ENCODE measurements at regions not wholly inside any gene's neighbourhood (a gene's known extent, or its start where the extent isn't known, plus 50 kb on each side); places are given as distances from the start of the nearest gene placed in this dataset.
A peak's percentile ranks its signal among the peaks of the same experiment; 100 is the strongest.

DNA sequence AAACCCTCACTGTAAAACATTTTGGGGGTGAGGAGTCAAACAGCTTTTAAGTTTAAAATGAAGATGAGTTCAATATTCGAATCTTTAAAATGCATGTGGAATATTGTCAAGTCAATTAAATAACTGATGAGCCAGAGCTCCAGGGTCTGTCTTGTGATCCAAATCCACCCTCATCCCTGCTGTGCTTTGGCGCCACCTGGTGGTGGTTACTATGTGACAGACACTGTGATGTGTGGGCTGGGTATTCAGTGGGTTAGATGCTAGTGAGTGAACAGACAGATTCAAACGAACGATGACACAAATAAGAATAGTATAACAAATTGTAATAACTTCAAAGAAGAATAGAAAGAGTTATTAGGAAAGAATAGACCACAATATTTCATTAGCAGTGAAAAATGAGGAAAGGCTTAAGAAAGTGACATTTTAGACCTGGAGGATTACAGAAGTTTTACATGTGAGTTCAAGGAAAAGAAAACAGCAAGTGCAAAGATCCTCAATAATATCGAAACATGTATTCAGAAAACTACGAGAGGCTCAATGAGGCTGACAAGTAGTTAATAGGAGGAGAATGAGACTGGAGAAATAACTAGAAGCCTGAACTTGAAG lies 51.4 kb upstream of the CHSY3 start:
- TF ChIP-seq, protein P1, sequence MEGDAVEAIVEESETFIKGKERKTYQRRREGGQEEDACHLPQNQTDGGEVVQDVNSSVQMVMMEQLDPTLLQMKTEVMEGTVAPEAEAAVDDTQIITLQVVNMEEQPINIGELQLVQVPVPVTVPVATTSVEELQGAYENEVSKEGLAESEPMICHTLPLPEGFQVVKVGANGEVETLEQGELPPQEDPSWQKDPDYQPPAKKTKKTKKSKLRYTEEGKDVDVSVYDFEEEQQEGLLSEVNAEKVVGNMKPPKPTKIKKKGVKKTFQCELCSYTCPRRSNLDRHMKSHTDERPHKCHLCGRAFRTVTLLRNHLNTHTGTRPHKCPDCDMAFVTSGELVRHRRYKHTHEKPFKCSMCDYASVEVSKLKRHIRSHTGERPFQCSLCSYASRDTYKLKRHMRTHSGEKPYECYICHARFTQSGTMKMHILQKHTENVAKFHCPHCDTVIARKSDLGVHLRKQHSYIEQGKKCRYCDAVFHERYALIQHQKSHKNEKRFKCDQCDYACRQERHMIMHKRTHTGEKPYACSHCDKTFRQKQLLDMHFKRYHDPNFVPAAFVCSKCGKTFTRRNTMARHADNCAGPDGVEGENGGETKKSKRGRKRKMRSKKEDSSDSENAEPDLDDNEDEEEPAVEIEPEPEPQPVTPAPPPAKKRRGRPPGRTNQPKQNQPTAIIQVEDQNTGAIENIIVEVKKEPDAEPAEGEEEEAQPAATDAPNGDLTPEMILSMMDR (IDR thresholded peaks at IDR 0.05) = peak; percentile 78 to 95 (median 90)
- no peak for TF ChIP-seq POLR2A (IDR thresholded peaks at IDR 0.05)
- DNase-seq (peak; percentile 55 to 82 (median 66)), ATAC-seq (peak in 3 of 4 donors; percentile 72 to 78 (median 74))
- Histone ChIP-seq H3K27me3 (no peaks in the 10 kb centered on the region), H3K9me3 (no peaks in the 10 kb centered on the region), H3K27ac (no peak overlapping the region), H3K4me1 (peaks cover 0 to 5% (median 0%) of the 10 kb centered on the region in 12 donors), H3K4me3 (no peak overlapping the region), H3K36me3 (no peaks in the 10 kb centered on the region)
- intact Hi-C loops (cut with DNase I) = loop anchor here in 9 of 10 donors (1.0 to 5.0 kb wide), 3 partner anchors 81 to 82 kb away; no protein-coding TSS in a partner anchor
- 31 to 36% (median 34%) methylated on average over 6 of the region's 6 CpGs for WGBS, 4 donors

DNA sequence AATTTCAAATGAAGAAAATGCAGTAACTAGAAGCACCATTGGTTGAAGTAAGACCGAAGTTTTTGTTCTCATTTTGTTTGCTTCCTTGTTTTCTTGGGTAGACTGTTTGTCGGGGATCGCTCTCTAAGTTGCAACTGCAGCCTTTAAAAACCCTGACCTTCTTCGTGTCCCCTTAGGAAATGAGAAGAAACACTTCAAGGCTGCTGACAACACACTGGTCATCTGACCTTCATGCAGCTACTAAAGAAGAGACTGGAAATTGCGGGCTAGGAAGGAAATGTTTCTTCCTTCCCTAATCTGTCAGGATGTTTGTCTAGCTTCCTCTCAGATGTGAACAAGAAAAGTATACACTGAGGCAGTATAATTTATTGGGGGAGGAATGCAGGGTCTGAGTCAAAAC lies 50.7 kb upstream of the CHSY3 start:
- peaks cover 0 to 5% (median 0%) of the 10 kb centered on the region in 12 donors for H3K4me1 ChIP-seq
- no peaks in the 10 kb centered on the region for H3K36me3 ChIP-seq
- WGBS, 4 donors = 33 to 47% (median 39%) methylated on average over 5 of the region's 5 CpGs
- H3K27ac ChIP-seq = no peak overlapping the region
- ATAC-seq = no peak
- intact Hi-C loops (cut with DNase I) = loop anchor here in 6 of 10 donors (2.0 to 5.0 kb wide), 2 partner anchors 81 to 83 kb away; no protein-coding TSS in a partner anchor
- no peak overlapping the region for H3K4me3 ChIP-seq
- TF ChIP-seq, protein P1 (IDR thresholded peaks at IDR 0.05) = no peak
- no peak for TF ChIP-seq POLR2A (IDR thresholded peaks at IDR 0.05)
- DNase-seq = no peak
- H3K9me3 ChIP-seq = no peaks in the 10 kb centered on the region
- H3K27me3 ChIP-seq = no peaks in the 10 kb centered on the region

Data from heart left ventricle (tissue), 16 donors.